AG10803 (cell line): ENCODE measurements at regions not wholly inside any gene's neighbourhood (a gene's known extent, or its start where the extent isn't known, plus 50 kb on each side); places are given as distances from the start of the nearest gene placed in this dataset.
A peak's percentile ranks its signal among the peaks of the same experiment; 100 is the strongest.
"Not testable (repeated sequence)": the region's sequence is repeated elsewhere in the genome, so short reads cannot be mapped to it uniquely, and the experiment has no call there.

Experiments
- DNase-seq: peaks from one replicate; pipeline ENCODE4 v3.0.0; 2010; ENCODE audit warnings: low read depth
- H3K4me3 ChIP-seq: 2 replicates; pipeline ENCODE4 v1.5.1; 2011; ENCODE audit warnings: mild to moderate bottlenecking, low read length, control low read depth
- CTCF ChIP-seq: conservative IDR thresholded peaks from 2 replicates; pipeline ENCODE4 v1.5.1; 2011; ENCODE audit warnings: mild to moderate bottlenecking, low read length, control low read depth, inconsistent platforms

GRCh38 chr1:224819861-224820260, 109.6 kb upstream of the DNAH14 start:
- DNase-seq = no peak
- no peak for TF ChIP-seq CTCF
- no peak overlapping the region for H3K4me3 ChIP-seq

- DNase-seq = no peak
- no peak for TF ChIP-seq CTCF
- no peak overlapping the region for H3K4me3 ChIP-seq
Measured at GRCh38 chr1:224820341-224820740, 109.1 kb upstream of the DNAH14 start.

- not testable (repeated sequence) for H3K4me3 ChIP-seq, DNase-seq
Measured at GRCh38 chr1:224821751-224822150, 107.7 kb upstream of the DNAH14 start.

- no peak overlapping the region for H3K4me3 ChIP-seq
- DNase-seq = no peak
- no peak for TF ChIP-seq CTCF
Measured at GRCh38 chr1:224825525-224826000, 103.9 kb upstream of the DNAH14 start.

GRCh38 chr1:224828691-224829090, 100.8 kb upstream of the DNAH14 start:
- peak; percentile 80 for DNase-seq

GRCh38 chr1:224831501-224831900, 98.0 kb upstream of the DNAH14 start:
- DNase-seq = peak; percentile 32
- no peak overlapping the region for H3K4me3 ChIP-seq
- TF ChIP-seq CTCF = no peak

More at GRCh38 chr1:224828691-224829090, 100.8 kb upstream of the DNAH14 start:
- no peak for TF ChIP-seq CTCF
- no peak overlapping the region for H3K4me3 ChIP-seq

- not testable (repeated sequence) for H3K4me3 ChIP-seq, DNase-seq
Measured at GRCh38 chr1:224839648-224840300, 89.7 kb upstream of the DNAH14 start.

- H3K4me3 ChIP-seq = not testable (repeated sequence)
Measured at GRCh38 chr1:224841803-224842202, 87.7 kb upstream of the DNAH14 start.

More at GRCh38 chr1:224841803-224842202, 87.7 kb upstream of the DNAH14 start:
- DNase-seq = not testable (repeated sequence)
